Testis (tissue), 2 donors: ENCODE measurements at regions not wholly inside any gene's neighbourhood (a gene's known extent, or its start where the extent isn't known, plus 50 kb on each side); places are given as distances from the start of the nearest gene placed in this dataset.

ENCODE experiments used
- DNase-seq: peaks from one replicate; pipeline ENCODE4 v3.0.0-alpha.2; 2019
- H3K27ac ChIP-seq, 2 donors: fragments of 200-600 bp; sonication (generic); one replicate each; pipeline ENCODE4 v1.5.1; 2019
- H3K27me3 ChIP-seq: fragments of 200-600 bp; sonication (generic); one replicate; pipeline ENCODE4 v1.5.1; 2019
- H3K36me3 ChIP-seq: fragments of 200-600 bp; sonication (generic); one replicate; pipeline ENCODE4 v1.5.1; 2017; ENCODE audit warnings: low read depth; ENCODE audit errors: missing control alignments
- H3K4me1 ChIP-seq: fragments of 200-600 bp; sonication (generic); one replicate; pipeline ENCODE4 v1.5.1; 2019
- H3K4me3 ChIP-seq, 2 donors: fragments of 200-600 bp; sonication (generic); one replicate each; pipeline ENCODE4 v1.5.1; 2017 to 2019
- H3K9me3 ChIP-seq: fragments of 200-600 bp; sonication (generic); one replicate; pipeline ENCODE4 v1.5.1; 2017
- CTCF ChIP-seq, 3 experiments: fragments of 450-650 bp in 2 of 3; fragments of 200-600 bp in 1 of 3; sonication (generic) in 1 of 3; IDR thresholded peaks; one replicate each; pipeline ENCODE4 v1.5.1; 2016 to 2019; ENCODE audit warnings: antibody characterized with exemption in 3 of 3, mild to moderate bottlenecking in 2 of 3, moderate library complexity in 1 of 3
- POLR2A ChIP-seq: fragments of 450-650 bp; IDR thresholded peaks from one replicate; pipeline ENCODE4 v1.6.1; 2017; ENCODE audit warnings: antibody characterized with exemption, mild to moderate bottlenecking, moderate library complexity
- WGBS, 2 donors: methylation state at CpG; one replicate each; pipeline ENCODE4 v1.1.5; 2018; 5-methylcytosine and 5-hydroxymethylcytosine counted together
- intact Hi-C: fragments of 100-400 bp; cut with DNase I; formaldehyde crosslinking; loops from one replicate; pipeline ENCODE4 v1.15.1; 2023; ENCODE audit warnings: low total_unique reads

- Histone ChIP-seq H3K36me3 (no peaks in the 10 kb centered on the region), H3K4me1 (no peaks in the 10 kb centered on the region), H3K27me3 (no peaks in the 10 kb centered on the region), H3K27ac (no peak overlapping the region), H3K9me3 (no peaks in the 10 kb centered on the region), H3K4me3 (no peak overlapping the region)
- 90% methylated on average over 1 of the region's 1 CpG for WGBS, 2 donors
- no peak for TF ChIP-seq CTCF (IDR thresholded peaks at IDR 0.05)
- no peak for TF ChIP-seq POLR2A
- DNase-seq, result no peak
- intact Hi-C loops, result no loop called here
These were observed 300.5 kb downstream of the ZPLD1 start for GRCh38 chr3:102735311-102735710.

- Histone ChIP-seq H3K4me3 (no peak overlapping the region), H3K27me3 (no peaks in the 10 kb centered on the region), H3K9me3 (no peaks in the 10 kb centered on the region), H3K36me3 (no peaks in the 10 kb centered on the region), H3K4me1 (no peaks in the 10 kb centered on the region), H3K27ac (no peak overlapping the region)
- no peak for DNase-seq
- 90 to 95% methylated on average over 4 to 8 of the region's 8 CpGs for WGBS, 2 donors
- TF ChIP-seq CTCF (IDR thresholded peaks at IDR 0.05), result no peak
- no peak for TF ChIP-seq POLR2A
- intact Hi-C loops, result no loop called here
These were observed 301.6 kb downstream of the ZPLD1 start for GRCh38 chr3:102736288-102736974.

GRCh38 chr3:102736975-102737304 lies 302.1 kb downstream of the ZPLD1 start:
- Histone ChIP-seq H3K4me3 (no peak overlapping the region), H3K36me3 (no peaks in the 10 kb centered on the region), H3K4me1 (no peaks in the 10 kb centered on the region), H3K9me3 (no peaks in the 10 kb centered on the region), H3K27ac (no peak overlapping the region), H3K27me3 (no peaks in the 10 kb centered on the region)
- no peak for DNase-seq
- no peak for TF ChIP-seq POLR2A
- no peak for TF ChIP-seq CTCF (IDR thresholded peaks at IDR 0.05)
- 71 to 92% methylated on average over 1 to 2 of the region's 2 CpGs for WGBS, 2 donors
- intact Hi-C loops, result no loop called here

- TF ChIP-seq POLR2A (no peak), CTCF (IDR thresholded peaks at IDR 0.05) (no peak)
- WGBS, 2 donors, result 80 to 84% methylated on average over 3 of the region's 3 CpGs
These were observed 302.5 kb downstream of the ZPLD1 start for GRCh38 chr3:102737353-102737752.

GRCh38 chr3:102741105-102741504 lies 306.3 kb downstream of the ZPLD1 start:
- DNase-seq, result no peak
- WGBS, 2 donors, result 88 to 90% methylated on average over 5 to 6 of the region's 6 CpGs
- H3K36me3 ChIP-seq, result no peaks in the 10 kb centered on the region
- no peak overlapping the region for H3K4me3 ChIP-seq
- H3K27me3 ChIP-seq, result no peaks in the 10 kb centered on the region
- H3K9me3 ChIP-seq, result no peaks in the 10 kb centered on the region
- intact Hi-C loops, result no loop called here
- no peak overlapping the region for H3K27ac ChIP-seq
- H3K4me1 ChIP-seq, result no peaks in the 10 kb centered on the region
- TF ChIP-seq CTCF (IDR thresholded peaks at IDR 0.05), result no peak
- TF ChIP-seq POLR2A, result no peak

More at GRCh38 chr3:102737353-102737752, 302.5 kb downstream of the ZPLD1 start:
- Histone ChIP-seq H3K27me3 (no peaks in the 10 kb centered on the region), H3K4me3 (no peak overlapping the region), H3K9me3 (no peaks in the 10 kb centered on the region), H3K4me1 (no peaks in the 10 kb centered on the region), H3K36me3 (no peaks in the 10 kb centered on the region), H3K27ac (no peak overlapping the region)
- DNase-seq, result no peak
- intact Hi-C loops, result no loop called here
